GM19351 (cell line): ENCODE measurements at regions not wholly inside any gene's neighbourhood (a gene's known extent, or its start where the extent isn't known, plus 50 kb on each side); places are given as distances from the start of the nearest gene placed in this dataset.
"Not testable (repeated sequence)": the region's sequence is repeated elsewhere in the genome, so short reads cannot be mapped to it uniquely, and the experiment has no call there.

ENCODE experiments used
- ATAC-seq: cut with Tn5 transposase; IDR thresholded peaks from one replicate; pipeline ENCODE4 v1.9.1; 2021; ENCODE audit warnings: mild to moderate bottlenecking, moderate library complexity; ENCODE audit not compliant: unreplicated experiment

DNA sequence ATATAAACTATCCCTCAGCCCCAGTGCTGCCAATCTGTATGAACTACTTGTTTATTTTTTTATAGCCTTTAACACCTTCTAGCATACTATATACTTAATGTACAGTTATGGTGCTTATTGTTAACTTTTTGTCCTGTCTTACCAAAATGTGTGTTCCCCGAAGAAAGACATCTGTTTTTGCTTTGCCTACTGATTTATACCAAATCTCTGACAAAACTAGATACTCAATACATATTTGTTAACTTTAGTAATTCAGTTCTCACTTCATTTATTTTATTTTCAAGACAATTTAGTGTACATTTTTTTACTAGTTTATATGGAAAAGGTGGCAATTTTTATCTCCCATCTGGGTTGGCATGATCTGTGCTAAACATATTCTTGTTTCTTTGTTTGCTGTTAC is 824.3 kb upstream of the ATXN8OS start:
- ATAC-seq, result no peak

DNA sequence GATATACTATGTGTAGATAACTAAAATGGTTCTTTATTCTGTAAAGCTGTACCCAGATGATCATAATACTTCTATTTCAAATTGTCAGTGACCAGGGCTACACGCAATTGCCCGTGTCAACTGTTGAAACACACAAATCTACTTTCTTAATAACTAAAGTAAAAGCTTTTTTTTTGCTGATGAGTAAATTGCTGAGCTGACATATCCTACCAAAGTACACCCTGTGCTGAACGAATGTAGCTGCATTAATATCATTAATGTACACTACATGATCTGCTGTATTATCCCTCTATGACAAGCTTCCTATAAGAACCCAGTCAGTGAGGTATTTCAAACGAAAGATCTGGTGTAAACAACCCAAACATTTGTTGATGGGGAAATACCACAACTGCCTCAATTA is 827.2 kb upstream of the ATXN8OS start:
- ATAC-seq, result no peak

DNA sequence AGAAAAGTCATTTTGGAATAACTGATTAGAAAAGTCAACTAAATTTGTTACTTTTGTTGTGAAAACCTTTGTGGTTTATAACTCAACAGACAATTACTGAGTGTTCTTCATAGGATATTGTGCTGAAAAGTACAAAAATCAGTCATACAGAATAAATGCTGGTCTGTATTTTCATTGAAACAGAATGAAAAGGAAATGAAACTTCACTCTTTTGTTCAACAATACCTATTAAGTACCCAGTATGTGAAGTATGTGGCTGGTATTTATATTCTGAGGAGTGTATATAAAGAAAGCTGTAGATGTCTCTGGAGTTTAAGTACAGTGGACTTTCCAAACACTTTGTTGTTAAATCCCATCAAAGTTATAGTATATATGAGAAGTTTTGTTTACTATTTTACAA is 828.4 kb upstream of the ATXN8OS start:
- no peak for ATAC-seq

DNA sequence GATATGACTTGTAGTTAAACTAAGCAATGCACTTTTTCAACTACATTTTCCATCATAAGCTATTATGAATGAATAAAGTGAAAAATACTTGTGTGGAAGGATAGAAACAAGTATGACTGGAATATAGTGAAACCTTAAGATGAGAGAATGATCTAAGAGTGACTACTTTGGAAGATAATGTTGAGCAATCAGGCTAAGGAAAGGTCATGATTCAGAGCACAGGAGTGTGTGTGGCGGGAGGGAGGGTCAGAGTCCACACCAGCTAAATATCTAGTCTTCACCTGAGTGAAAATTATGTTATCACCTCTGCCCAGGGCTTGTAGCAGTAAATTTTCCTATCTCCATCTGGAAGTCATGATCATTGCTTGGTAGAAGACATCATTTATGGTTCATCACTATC is 833.4 kb upstream of the ATXN8OS start:
- no peak for ATAC-seq

DNA sequence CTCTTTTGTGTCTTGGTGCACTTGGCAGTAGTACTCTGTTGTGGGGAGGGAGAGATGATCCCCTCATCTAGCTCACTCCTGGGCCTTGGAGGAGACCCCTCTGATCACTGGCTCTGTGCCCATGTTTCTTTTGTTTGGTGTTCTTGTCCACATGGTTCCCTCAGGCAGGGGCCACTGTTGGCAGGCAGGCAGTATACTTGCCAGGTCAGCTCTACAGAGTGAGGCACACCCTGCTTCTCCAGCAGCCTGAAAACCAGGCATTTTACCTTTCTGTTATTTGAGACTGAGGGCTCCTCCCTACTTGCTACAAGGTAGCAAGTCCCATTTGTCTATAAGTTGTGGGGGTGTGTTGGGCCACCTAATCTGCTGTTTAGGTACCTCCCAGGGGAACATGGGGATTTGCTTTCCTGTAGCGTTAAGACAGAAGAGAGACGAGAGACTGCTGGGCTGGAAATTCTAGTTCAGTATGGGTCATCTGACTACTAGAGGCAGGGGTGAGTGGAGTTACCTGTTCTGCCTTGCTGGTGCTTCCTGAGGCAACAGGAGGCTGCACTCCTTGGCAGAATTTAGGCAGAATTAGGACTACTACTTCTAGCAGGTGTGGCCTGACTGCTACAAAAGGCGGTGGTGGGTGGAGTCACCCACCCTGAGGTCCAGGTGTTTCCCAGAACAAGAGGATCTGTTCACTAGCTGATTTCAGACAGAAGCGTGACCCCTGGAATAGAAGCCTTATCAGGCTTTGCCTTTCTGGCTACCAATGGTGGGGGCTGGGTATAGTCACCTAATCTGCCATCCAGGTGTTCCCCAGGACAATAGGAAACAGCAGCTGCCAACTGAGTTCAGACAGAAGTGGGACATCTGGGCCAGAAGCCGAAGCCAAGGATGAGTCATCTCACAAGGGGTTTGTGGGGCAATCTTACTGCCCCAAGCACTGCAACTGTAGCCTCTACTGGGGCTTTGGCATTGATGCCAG is 843.0 kb upstream of the ATXN8OS start:
- ATAC-seq, result no peak

DNA sequence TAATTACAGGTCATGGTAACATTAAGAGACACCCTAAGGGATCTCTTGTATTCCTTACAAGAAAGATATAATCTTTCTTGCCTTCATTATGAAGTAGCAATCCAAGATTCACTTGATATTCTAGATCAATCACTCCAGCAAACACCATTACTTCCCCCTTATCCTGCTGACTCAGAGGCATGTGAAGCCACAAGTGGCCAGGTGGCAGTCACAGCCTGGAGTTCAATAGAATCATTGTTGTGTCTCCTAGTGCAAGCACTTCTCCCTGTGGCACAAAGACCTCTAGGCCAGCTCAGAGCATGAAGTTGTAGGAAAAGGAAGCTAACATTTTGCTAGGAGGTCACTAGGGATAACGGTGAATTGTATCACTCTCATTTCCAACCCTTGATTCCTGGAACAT is 864.3 kb upstream of the ATXN8OS start:
- no peak for ATAC-seq

DNA sequence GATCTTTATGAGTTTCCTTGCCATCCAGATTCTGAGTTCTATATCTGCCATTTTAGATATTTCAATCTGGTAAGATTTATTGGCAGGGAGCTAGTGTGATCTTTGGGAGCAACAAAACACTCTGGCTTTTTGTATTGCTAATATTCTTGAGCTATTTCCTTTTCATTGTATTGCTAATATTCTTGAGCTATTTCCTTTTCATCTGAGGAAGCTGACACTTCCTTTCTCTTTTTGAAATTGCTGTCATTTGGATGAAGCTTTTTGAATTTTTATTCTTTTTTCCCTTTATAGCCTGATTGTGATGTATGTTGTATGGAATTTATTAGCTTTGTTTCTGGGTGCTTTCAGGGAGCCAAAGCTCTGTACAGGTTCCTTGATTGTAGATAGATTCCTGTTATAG is 873.5 kb upstream of the ATXN8OS start:
- no peak for ATAC-seq

DNA sequence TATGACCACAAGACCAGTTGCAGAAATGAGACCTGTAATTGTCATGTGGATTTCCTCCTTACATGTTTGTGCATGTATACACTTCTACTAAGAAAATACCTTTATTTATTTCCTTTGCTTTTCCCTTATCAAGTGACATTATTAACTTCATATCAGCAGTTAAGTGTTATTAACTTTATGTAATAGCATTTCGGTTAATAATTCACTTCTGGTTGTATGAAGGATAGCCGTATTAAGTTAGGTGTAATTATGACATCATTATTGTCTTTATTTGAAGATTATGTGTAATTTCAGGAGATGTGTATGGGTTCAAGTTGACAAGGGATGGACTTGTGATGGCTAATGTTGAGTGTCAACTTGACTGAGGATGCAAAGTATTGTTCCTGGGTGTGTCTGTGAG is 881.2 kb upstream of the ATXN8OS start:
- no peak for ATAC-seq

DNA sequence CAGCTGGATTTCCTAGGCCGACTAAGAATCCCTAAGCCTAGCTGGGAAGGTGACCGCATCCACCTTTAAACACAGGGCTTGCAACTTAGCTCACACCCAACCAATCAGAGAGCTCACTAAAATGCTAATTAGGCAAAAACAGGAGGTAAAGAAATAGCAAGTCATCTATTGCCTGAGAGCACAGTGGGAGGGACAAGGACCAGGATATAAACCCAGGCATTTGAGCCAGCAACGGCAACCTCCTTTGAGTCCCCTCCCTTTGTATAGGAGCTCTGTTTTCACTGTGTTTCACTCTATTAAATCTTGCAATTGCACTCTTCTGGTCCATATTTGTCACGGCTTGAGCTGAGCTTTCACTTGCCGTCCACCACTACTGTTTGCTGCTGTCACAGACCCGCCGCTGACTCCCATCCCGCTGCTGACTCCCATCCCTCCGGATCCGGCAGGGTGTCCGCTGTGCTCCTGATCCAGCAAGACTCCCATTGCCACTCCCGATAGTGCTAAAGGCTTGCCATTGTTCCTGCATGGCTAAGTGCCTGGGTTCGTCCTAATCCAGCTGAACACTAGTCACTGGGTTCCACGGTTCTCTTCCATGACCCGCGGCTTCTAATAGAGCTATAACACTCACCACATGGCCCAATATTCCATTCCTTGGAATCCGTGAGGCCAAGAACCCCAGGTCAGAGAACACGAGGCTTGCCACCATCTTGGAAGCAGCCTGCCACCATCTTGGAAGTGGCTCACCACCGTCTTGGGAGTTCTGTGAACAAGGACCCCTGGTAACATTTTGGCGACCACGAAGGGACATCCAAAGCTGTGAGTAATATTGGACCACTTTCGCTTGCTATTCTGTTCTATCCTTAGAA is 885.8 kb upstream of the ATXN8OS start:
- ATAC-seq, result not testable (repeated sequence)

DNA sequence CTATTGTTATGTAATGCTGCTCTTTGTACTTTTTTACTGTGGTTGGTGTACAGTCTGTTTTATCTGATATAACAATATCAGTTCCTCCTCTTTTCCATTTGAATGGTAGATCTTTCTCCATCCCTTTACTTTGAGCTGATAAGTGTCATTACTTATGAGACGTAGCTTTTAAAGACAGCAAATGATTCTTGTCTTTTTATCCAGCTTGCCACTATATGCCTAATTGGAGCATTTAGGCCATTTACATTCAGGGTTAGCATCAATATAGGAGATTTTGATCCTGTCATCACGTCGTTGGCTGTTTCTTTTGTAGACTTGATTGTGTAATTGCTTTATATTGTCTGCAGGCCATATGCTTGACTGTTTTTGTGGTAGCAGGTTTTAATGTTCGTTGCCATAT is 894.2 kb upstream of the ATXN8OS start:
- no peak for ATAC-seq

DNA sequence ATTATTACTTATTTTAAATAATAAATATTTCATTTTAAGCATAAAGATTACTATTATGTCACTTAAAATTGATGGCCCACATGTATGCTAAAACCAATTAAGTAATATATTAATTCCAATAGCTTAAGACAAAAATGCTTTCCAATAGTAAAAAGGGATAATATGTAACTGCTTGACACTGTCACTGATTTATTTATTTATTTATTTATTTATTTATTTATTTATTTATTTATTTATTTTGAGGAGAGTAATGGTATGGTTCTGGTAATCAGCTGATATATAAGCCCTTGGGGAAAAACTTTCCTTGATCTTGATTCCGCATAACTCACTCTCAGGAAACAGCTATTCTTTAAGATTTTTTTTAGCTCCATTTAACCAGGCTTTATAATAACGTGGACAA is 903.0 kb upstream of the ATXN8OS start:
- no peak for ATAC-seq

DNA sequence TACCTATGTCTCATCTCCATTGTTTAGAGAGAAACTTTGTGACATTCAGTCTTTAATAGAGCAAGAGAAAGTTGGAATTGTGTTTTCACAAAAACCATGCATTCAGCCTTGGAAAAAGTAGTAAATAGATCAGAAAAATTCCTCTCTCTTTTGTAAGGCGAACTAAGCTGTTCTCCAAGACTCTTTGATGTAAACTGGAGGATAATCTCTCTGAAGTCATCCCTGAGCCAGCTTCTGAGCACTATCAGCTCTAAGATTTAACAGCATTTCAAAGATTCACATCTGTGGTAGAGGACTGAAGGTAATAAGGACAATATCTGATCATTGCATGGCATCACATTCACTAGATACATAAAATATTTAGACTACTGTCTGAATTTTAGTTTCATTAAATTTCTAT is 904.6 kb upstream of the ATXN8OS start:
- no peak for ATAC-seq

DNA sequence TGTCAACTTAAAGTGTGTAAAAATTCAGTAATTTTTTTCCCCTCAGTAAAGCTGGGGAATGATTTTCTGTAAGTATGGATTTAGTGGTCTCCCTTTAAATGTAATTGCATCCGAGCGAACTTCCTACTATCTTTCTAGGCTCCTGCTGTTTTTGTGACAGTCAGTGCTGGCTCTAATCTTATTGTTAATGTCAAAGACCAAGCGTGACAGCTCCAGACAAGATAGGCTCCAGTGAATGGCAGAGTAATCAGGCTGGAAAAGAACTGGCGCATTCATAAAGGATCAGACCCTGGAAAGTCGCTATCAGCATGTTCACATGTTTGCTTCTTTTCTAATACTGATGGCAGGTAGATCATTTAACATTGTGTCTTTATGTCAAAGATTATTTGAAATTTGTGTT is 908.0 kb upstream of the ATXN8OS start:
- no peak for ATAC-seq

DNA sequence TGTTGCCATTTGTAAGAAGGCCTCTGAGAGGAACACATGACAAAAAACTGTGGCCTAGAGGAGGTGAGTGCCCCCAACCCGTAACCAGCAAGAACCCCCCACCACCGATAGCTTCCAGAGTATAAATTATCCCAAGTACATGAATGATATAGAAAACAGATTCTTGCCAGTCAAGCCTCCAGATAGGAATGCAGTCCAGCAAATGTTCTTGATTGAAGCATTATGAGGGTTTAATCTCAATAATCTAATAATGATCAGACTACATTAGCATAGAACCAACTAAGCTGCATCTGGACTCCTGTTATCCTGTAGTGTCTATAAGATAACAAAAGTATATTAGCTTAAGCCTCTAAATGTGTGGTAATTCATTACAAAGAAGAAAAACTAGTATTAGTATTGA is 908.9 kb upstream of the ATXN8OS start:
- ATAC-seq, result no peak

DNA sequence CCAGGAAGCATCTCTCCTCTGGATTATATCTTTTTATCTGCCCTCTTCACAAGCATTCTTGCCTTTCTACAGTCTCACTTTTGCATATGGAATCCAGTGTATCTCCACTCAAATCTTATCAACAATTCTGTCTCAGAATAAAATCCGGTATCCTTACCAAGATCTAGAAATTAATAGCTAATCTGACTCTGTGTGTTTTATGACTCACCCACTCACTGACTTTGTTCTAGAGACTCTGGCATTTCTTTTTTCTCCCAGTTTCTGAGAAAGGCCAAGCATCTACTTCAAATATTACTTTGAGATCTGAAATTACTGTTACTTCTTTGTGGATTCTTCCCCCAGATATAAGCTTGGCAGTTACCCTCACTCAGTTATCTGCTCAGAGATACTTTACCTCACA is 913.5 kb upstream of the ATXN8OS start:
- no peak for ATAC-seq

DNA sequence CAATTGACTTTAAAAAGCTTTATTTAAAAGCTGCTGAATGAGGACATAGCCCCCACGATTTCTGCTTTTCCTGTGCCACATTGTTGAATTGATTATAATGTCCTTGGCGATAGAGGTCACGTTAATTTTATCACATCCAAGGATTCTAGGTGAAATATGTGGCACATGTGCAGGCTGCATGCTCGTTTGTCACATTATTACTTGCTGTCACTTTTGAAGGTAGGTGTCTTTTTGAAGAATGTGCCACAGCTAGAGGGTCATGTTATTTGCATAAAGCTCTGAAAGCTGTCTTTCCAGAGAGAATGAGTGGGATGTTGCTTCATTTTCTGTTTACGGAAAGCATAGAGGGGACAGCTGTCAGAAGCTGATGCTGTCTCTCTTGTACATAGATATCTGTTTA is 927.6 kb upstream of the ATXN8OS start:
- no peak for ATAC-seq

DNA sequence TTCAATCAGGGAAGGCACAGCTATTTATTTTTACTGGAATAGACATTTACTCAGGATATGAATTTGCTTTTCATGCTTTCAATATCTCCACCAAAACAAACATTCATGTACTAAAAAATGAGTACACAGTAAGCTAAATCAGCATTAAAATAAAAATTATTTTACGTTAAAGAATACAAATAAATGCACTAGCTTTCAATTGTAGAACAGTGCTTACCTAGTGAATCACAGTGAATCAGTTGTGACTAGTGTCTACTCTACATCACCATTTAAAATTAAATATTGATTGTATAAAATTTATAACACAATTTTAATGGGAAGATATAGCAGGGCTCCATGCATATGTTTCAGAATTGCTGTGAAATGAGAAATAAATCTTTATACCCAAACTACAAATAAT is 929.6 kb upstream of the ATXN8OS start:
- no peak for ATAC-seq

DNA sequence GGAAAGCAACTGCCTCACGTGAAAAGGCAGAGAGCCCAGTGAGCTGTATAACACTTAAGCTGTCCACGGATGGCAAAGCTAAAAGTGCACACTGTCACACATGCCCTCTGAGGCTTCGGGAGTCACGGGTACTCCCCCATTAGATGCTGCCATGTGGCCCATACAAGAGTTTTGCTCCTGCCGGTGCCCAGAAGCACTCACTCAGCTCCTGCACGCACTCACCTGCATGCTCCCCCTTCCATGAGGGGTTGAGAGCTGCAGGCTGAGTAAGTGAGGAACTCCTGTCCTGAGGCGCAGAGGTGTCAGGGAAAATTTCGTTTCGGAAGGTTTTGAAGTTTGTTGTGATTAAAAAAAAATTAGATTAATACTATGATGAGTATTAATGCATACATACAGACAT is 939.2 kb upstream of the ATXN8OS start:
- no peak for ATAC-seq

DNA sequence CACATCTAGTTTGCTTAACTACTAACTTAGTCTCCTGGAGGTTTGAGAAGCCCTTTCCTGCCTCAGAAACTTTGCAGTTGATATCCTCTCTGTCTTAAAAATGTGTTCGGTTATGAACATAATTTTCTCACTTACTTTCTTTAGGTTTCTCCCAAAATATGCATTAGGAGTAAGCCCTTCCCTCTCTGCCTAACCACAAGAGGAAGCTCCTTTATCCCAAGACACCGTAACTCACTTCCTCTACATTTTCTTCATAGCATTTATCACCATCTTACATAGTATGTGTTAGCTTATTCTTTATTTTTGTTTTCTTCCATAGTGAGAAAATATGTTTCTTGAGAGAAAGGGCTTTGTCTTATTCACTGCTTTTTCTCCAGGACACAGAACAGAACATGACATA is 952.5 kb upstream of the ATXN8OS start:
- ATAC-seq, result no peak

DNA sequence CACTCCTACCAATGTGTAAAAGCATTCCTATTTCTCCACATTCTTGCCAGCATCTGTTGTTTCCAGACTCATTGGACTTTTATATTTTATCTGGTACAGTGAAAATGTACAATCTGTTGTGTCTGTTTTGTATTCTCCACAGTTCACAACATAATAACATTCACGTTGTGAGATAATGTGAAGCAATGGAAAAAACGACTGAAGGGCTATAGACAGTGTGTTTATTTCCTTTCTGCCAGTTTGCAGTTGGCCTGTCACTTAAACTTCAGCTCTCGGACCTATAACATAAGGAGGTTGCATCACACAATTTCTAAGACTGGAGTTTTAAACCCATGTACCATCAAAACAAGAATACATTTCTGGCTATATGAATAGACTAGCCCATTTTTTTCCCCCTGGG is 965.5 kb upstream of the ATXN8OS start:
- ATAC-seq, result no peak

DNA sequence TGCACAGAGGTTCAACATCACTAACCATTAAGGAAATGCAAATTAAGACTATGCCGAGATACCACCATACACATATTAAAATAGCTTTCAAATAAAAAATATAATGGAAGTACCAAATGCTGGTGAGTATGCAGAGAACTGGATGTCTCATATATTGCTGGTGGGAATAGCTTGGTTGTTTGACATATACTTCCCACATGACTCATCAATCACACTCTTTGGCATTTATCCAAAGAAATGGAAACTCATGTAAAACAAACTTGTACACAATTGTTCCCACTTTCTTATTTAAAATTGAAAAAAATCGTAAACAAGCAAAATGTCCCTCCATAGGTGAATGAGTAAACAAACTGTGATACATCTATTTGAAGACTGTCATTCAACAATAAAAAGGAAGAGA is 982.6 kb upstream of the ATXN8OS start:
- ATAC-seq, result no peak

DNA sequence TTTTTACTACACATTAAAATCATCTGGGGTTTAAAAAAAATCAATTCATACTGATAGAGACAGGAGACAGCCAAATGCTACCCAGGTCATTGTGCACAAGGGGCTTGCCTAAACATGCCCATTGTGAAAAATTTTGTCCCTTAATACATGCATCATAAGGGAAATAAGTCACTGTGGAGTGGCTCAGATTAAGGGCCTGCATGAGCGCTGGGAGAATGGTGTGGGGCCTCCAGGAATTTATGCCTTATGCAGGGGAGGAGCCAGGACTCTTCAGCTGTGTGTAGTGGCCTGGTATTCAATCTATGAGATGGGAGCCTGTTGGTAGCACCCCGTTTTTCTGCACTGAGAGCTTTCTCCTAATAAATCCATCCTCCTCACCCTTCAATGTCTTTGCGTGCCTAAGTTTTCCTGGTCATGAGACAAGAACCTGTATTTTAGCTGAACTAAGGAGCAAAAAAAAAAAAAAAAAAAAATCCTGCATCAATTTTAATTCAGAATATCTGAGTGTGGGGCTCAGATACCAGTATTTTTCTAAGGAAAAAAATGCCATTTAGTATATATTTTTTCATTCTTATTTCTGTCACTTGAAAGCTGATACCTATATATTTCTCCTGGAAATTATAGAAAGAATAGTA is 997.6 kb upstream of the ATXN8OS start:
- ATAC-seq, result no peak
